Sigmoid colon (tissue), 6 donors: ENCODE measurements at regions not wholly inside any gene's neighbourhood (a gene's known extent, or its start where the extent isn't known, plus 50 kb on each side); places are given as distances from the start of the nearest gene placed in this dataset.

Experiments
- DNase-seq: peaks from one replicate; pipeline ENCODE4 v3.0.0-alpha.2; 2019
- H3K27ac ChIP-seq, 4 donors: fragments of 200-600 bp; sonication (generic); one replicate each; pipeline ENCODE4 v1.5.1; 2016 to 2019; ENCODE audit warnings: mild to moderate bottlenecking in 1 of 4
- H3K27me3 ChIP-seq, 3 donors: fragments of 200-600 bp; sonication (generic); one replicate each; pipeline ENCODE4 v1.5.1; 2019; ENCODE audit warnings: mild to moderate bottlenecking in 1 of 3
- H3K36me3 ChIP-seq, 4 donors: fragments of 200-600 bp; sonication (generic); one replicate each; pipeline ENCODE4 v1.5.1; 2016 to 2019
- H3K4me1 ChIP-seq, 4 donors: fragments of 200-600 bp; sonication (generic); one replicate each; pipeline ENCODE4 v1.5.1; 2017 to 2019
- H3K4me3 ChIP-seq, 4 donors: fragments of 200-600 bp; sonication (generic); one replicate each; pipeline ENCODE4 v1.5.1; 2017 to 2019; ENCODE audit warnings: mild to moderate bottlenecking in 2 of 4, moderate library complexity in 1 of 4
- H3K9me3 ChIP-seq, 4 donors: fragments of 200-600 bp in 3 of 4; sonication (generic) in 3 of 4; one replicate each; pipeline versions ENCODE4 v1.5.1 to v1.6.1; 2013 to 2019
- EP300 ChIP-seq, 4 donors: sonication (generic); formaldehyde crosslinking; IDR thresholded peaks; one replicate each; pipeline ENCODE4 v1.6.1; 2017; ENCODE audit warnings: antibody characterized with exemption in 4 of 4
- POLR2A ChIP-seq, 2 donors: fragments of 450-650 bp; IDR thresholded peaks; one replicate each; pipeline ENCODE4 v1.6.1; 2016; ENCODE audit warnings: antibody characterized with exemption in 2 of 2, mild to moderate bottlenecking in 2 of 2, moderate library complexity in 2 of 2
- POLR2AphosphoS5 ChIP-seq, 4 donors: sonication (generic); formaldehyde crosslinking; IDR thresholded peaks; one replicate each; pipeline ENCODE4 v1.6.1; 2017; ENCODE audit warnings: antibody characterized with exemption in 4 of 4
- WGBS, 2 donors: extraction: QIAGEN DNeasy Blood & Tissue Kit; methylation state at CpG; one replicate each; pipeline ENCODE4 v1.1.7; 2013; 5-methylcytosine and 5-hydroxymethylcytosine counted together
- intact Hi-C: fragments of 100-400 bp; cut with DNase I; formaldehyde crosslinking; loops from one replicate; pipeline ENCODE4 v1.15.1; 2023
- TF ChIP-seq, protein P1 (sequence below), 4 experiments: fragments of 450-650 bp in 3 of 4; fragments of 200-600 bp in 1 of 4; IDR thresholded peaks; one replicate each; pipeline ENCODE4 v1.5.1; 2016 to 2019; ENCODE audit warnings: antibody characterized with exemption in 4 of 4, mild to moderate bottlenecking in 3 of 4, moderate library complexity in 2 of 4
- donor health status: healthy with polysubstance abuse.
- donor health status: healthy.

GRCh38 chr3:124438813-124439212, 291.4 kb upstream of the UMPS start:
- H3K4me1 ChIP-seq: no peaks in the 10 kb centered on the region
- WGBS, 2 donors: 84 to 87% methylated on average over 4 of the region's 4 CpGs
- H3K27ac ChIP-seq: no peak overlapping the region
- H3K9me3 ChIP-seq: no peaks in the 10 kb centered on the region
- H3K36me3 ChIP-seq: no peaks in the 10 kb centered on the region
- H3K4me3 ChIP-seq: no peak overlapping the region
- TF ChIP-seq EP300 (IDR thresholded peaks at IDR 0.05): no peak
- TF ChIP-seq POLR2A (IDR thresholded peaks at IDR 0.05): no peak
- TF ChIP-seq, protein P1, sequence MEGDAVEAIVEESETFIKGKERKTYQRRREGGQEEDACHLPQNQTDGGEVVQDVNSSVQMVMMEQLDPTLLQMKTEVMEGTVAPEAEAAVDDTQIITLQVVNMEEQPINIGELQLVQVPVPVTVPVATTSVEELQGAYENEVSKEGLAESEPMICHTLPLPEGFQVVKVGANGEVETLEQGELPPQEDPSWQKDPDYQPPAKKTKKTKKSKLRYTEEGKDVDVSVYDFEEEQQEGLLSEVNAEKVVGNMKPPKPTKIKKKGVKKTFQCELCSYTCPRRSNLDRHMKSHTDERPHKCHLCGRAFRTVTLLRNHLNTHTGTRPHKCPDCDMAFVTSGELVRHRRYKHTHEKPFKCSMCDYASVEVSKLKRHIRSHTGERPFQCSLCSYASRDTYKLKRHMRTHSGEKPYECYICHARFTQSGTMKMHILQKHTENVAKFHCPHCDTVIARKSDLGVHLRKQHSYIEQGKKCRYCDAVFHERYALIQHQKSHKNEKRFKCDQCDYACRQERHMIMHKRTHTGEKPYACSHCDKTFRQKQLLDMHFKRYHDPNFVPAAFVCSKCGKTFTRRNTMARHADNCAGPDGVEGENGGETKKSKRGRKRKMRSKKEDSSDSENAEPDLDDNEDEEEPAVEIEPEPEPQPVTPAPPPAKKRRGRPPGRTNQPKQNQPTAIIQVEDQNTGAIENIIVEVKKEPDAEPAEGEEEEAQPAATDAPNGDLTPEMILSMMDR (IDR thresholded peaks at IDR 0.05): no peak
- no peak for TF ChIP-seq POLR2AphosphoS5 (IDR thresholded peaks at IDR 0.05)
- intact Hi-C loops: no loop called here
- H3K27me3 ChIP-seq: no peaks in the 10 kb centered on the region
- DNase-seq: no peak

- H3K27ac ChIP-seq: no peak overlapping the region
- no peaks in the 10 kb centered on the region for H3K9me3 ChIP-seq
- H3K36me3 ChIP-seq: no peaks in the 10 kb centered on the region
- DNase-seq: no peak
- 40 to 75% methylated on average over 1 of the region's 1 CpG for WGBS, 2 donors
- H3K4me1 ChIP-seq: no peaks in the 10 kb centered on the region
- no peak overlapping the region for H3K4me3 ChIP-seq
- TF ChIP-seq POLR2AphosphoS5 (IDR thresholded peaks at IDR 0.05) (no peak), EP300 (IDR thresholded peaks at IDR 0.05) (no peak), POLR2A (IDR thresholded peaks at IDR 0.05) (no peak)
- TF ChIP-seq, protein P1 (IDR thresholded peaks at IDR 0.05): no peak
- no peaks in the 10 kb centered on the region for H3K27me3 ChIP-seq
- intact Hi-C loops: no loop called here
These were observed 290.6 kb upstream of the UMPS start for GRCh38 chr3:124439603-124440002.

GRCh38 chr3:124441766-124442165, 288.5 kb upstream of the UMPS start:
- 94 to 95% methylated on average over 9 of the region's 9 CpGs for WGBS, 2 donors
- Histone ChIP-seq H3K27me3 (no peaks in the 10 kb centered on the region), H3K27ac (no peak overlapping the region), H3K9me3 (no peaks in the 10 kb centered on the region), H3K4me3 (no peak overlapping the region), H3K4me1 (no peaks in the 10 kb centered on the region), H3K36me3 (no peaks in the 10 kb centered on the region)
- no peak for TF ChIP-seq POLR2A (IDR thresholded peaks at IDR 0.05)
- TF ChIP-seq EP300 (IDR thresholded peaks at IDR 0.05): no peak
- TF ChIP-seq, protein P1 (IDR thresholded peaks at IDR 0.05): no peak
- no peak for TF ChIP-seq POLR2AphosphoS5 (IDR thresholded peaks at IDR 0.05)
- intact Hi-C loops: no loop called here
- DNase-seq: no peak

DNA sequence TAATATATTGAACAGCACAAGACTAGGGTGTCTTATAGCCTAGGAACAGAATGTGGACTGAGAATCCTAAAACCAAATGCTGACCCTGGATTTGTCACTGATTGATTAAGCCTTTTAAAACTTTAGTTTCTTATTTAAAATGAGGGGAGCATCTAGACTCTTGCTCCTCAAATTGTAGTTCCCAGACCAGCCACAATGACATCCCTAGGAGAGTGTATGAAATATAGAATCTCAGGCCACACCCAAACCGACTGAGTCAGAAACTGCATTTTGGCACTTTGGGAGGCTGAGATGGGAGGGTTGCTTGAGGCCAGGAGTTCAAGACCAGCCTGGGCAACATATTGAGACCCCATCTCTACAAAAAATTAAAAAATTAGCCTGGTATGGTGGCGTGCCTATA, 287.8 kb upstream of the UMPS start:
- no peak overlapping the region for H3K27ac ChIP-seq
- H3K4me3 ChIP-seq: no peak overlapping the region
- intact Hi-C loops: no loop called here
- WGBS, 2 donors: 87 to 93% methylated on average over 2 of the region's 2 CpGs
- no peaks in the 10 kb centered on the region for H3K27me3 ChIP-seq
- TF ChIP-seq EP300 (IDR thresholded peaks at IDR 0.05): no peak
- no peaks in the 10 kb centered on the region for H3K36me3 ChIP-seq
- no peaks in the 10 kb centered on the region for H3K4me1 ChIP-seq
- H3K9me3 ChIP-seq: no peaks in the 10 kb centered on the region
- no peak for DNase-seq

GRCh38 chr3:124443446-124443845, 286.8 kb upstream of the UMPS start:
- no peak overlapping the region for H3K27ac ChIP-seq
- WGBS, 2 donors: 96 to 98% methylated on average over 1 of the region's 1 CpG
- DNase-seq: no peak
- intact Hi-C loops: no loop called here
- no peak for TF ChIP-seq POLR2AphosphoS5 (IDR thresholded peaks at IDR 0.05)
- TF ChIP-seq, protein P1 (IDR thresholded peaks at IDR 0.05): no peak
- no peak for TF ChIP-seq EP300 (IDR thresholded peaks at IDR 0.05)
- no peak for TF ChIP-seq POLR2A (IDR thresholded peaks at IDR 0.05)
- H3K4me3 ChIP-seq: no peak overlapping the region
- H3K9me3 ChIP-seq: no peaks in the 10 kb centered on the region
- no peaks in the 10 kb centered on the region for H3K27me3 ChIP-seq
- no peaks in the 10 kb centered on the region for H3K36me3 ChIP-seq
- H3K4me1 ChIP-seq: no peaks in the 10 kb centered on the region
